T-cell (primary cell): ENCODE measurements at regions not wholly inside any gene's neighbourhood (a gene's known extent, or its start where the extent isn't known, plus 50 kb on each side); places are given as distances from the start of the nearest gene placed in this dataset.

Experiments used
- ATAC-seq, 4 experiments: fragments of 200-7000 bp in 3 of 4; fragments of 150-1000 bp in 1 of 4; cut with Tn5 transposase; replicated peaks in 1 of 4; 1 replicate in 3 of 4; 2 replicates in 1 of 4; pipeline ENCODE4 v1.10.0; 2021; ENCODE audit warnings: moderate library complexity in 3 of 4, mild to moderate bottlenecking in 2 of 4, moderate number of reproducible peaks in 1 of 4
- CTCF ChIA-PET, 2 donors: fragments of 300-600 bp; sonication (Branson Sonifier 250); formaldehyde crosslinking; loops; one replicate each; lab custom pipeline; 2022; ENCODE audit warnings: antibody characterized with exemption in 2 of 2; lab: Charles Lee
- POLR2A ChIA-PET, 2 donors: fragments of 300-600 bp; sonication (Branson Sonifier 250); formaldehyde crosslinking; loops; one replicate each; lab custom pipeline; 2022; ENCODE audit warnings: antibody characterized with exemption in 2 of 2; lab: Charles Lee
- DNase-seq, 35 experiments: peaks; one replicate each; pipeline versions ENCODE4 v3.0.0 to v3.0.0-alpha.2; 2013 to 2023
- H3K27ac ChIP-seq: one replicate; pipeline ENCODE4 v1.5.1; 2013; ENCODE audit warnings: low read length
- H3K27me3 ChIP-seq, 2 experiments: replicated peaks in 1 of 2; 1 replicate in 1 of 2; 2 replicates in 1 of 2; pipeline versions ENCODE4 v1.6.1 to v1.7.0; 2013; ENCODE audit warnings: low read length in 1 of 2, mixed read lengths in 1 of 2; ENCODE audit not compliant: control insufficient read depth in 2 of 2, insufficient read depth in 2 of 2; ENCODE audit errors: extremely low read depth in 1 of 2
- H3K36me3 ChIP-seq, 2 donors: 1 replicate in 1 of 2; 2 replicates in 1 of 2; pipeline versions ENCODE4 v1.6.1 to v1.7.0; 2013; ENCODE audit warnings: low read length in 1 of 2; ENCODE audit not compliant: control insufficient read depth in 2 of 2, insufficient read depth in 1 of 2; ENCODE audit errors: extremely low read depth in 1 of 2
- H3K4me1 ChIP-seq, 2 experiments: 1 replicate in 1 of 2; 2 replicates in 1 of 2; pipeline versions ENCODE4 v1.6.1 to v1.7.0; 2013; ENCODE audit warnings: low read length in 2 of 2, mixed read lengths in 1 of 2; ENCODE audit not compliant: insufficient read depth in 2 of 2, control insufficient read depth in 1 of 2; ENCODE audit errors: extremely low read depth in 1 of 2
- H3K4me3 ChIP-seq, 2 donors: 1 replicate in 1 of 2; 2 replicates in 1 of 2; pipeline versions ENCODE4 v1.5.1 to v1.7.0; 2013; ENCODE audit warnings: mild to moderate bottlenecking in 2 of 2, low read length in 1 of 2, moderate library complexity in 1 of 2; ENCODE audit not compliant: control insufficient read depth in 1 of 2; ENCODE audit errors: extremely low read depth in 1 of 2
- H3K9me3 ChIP-seq: 2 replicates; pipeline ENCODE4 v1.7.0; 2013
- H3K27ac Mint-ChIP-seq, 2 donors: one replicate each; pipeline ENCODE4 v1.8.0; 2020 to 2021; ENCODE audit warnings: mild to moderate bottlenecking in 2 of 2, mixed read lengths in 2 of 2
- H3K27me3 Mint-ChIP-seq, 2 donors: one replicate each; pipeline ENCODE4 v1.8.0; 2021 to 2022; ENCODE audit warnings: mixed read lengths in 2 of 2
- H3K36me3 Mint-ChIP-seq: one replicate; pipeline ENCODE4 v1.8.0; 2021; ENCODE audit warnings: mixed read lengths
- H3K4me1 Mint-ChIP-seq, 3 donors: one replicate each; pipeline ENCODE4 v1.8.0; 2020 to 2022; ENCODE audit warnings: mixed read lengths in 3 of 3, mild to moderate bottlenecking in 1 of 3
- H3K4me3 Mint-ChIP-seq, 3 donors: one replicate each; pipeline ENCODE4 v1.8.0; 2020 to 2022; ENCODE audit warnings: mild to moderate bottlenecking in 3 of 3, mixed read lengths in 3 of 3, moderate library complexity in 3 of 3
- H3K9me3 Mint-ChIP-seq, 3 donors: one replicate each; pipeline ENCODE4 v1.8.0; 2020 to 2022; ENCODE audit warnings: mixed read lengths in 3 of 3
- WGBS: methylation state at CpG from one replicate; pipeline ENCODE4 v1.1.5; 2013; ENCODE audit warnings: missing lambda C conversion rate; ENCODE audit not compliant: insufficient coverage; 5-methylcytosine and 5-hydroxymethylcytosine counted together

DNA sequence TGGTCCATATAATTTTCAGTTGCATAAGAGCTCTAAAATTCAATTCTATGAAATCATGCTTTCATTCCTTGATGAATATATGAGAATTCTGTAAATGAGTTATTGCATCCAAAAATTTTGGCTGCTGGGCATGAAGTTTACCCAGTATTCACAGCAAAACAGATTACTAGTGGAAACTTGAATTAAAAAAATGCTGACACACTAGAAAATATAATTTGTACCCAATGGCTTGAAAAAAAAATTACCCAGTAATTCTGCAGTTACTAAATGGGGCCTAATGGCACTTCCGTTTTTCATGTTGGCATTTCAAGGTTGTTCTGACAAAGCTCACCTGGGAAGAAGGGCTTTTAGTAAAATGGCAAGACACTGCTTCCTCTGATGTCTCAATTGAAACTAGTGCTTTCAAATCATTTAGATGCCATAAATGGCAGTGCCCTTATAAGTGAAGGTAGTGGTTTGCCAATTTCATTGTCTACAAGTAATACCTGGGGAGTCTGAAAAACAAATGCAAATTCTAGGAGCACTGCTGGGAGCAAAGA lies 343.6 kb downstream of the TDRD15 start:
- H3K4me1 Mint-ChIP-seq = no peaks in the 10 kb centered on the region
- ATAC-seq = no peak
- no peaks in the 10 kb centered on the region for H3K4me1 ChIP-seq
- no peaks in the 10 kb centered on the region for H3K36me3 ChIP-seq
- no peak overlapping the region for H3K27ac Mint-ChIP-seq
- H3K27ac ChIP-seq = no peak overlapping the region
- H3K27me3 Mint-ChIP-seq = no peaks in the 10 kb centered on the region
- H3K36me3 Mint-ChIP-seq = no peaks in the 10 kb centered on the region
- no peak for DNase-seq
- WGBS = 40% methylated on average over 1 of the region's 1 CpG
- no peak overlapping the region for H3K4me3 Mint-ChIP-seq
- ChIA-PET POLR2A (no interaction called here), CTCF (no interaction called here)
- H3K4me3 ChIP-seq = no peak overlapping the region
- H3K27me3 ChIP-seq = no peaks in the 10 kb centered on the region
- H3K9me3 ChIP-seq = no peaks in the 10 kb centered on the region
- peaks cover 2 to 7% (median 5%) of the 10 kb centered on the region in 3 donors for H3K9me3 Mint-ChIP-seq

GRCh38 chr2:21467910-21468309 lies 344.1 kb downstream of the TDRD15 start:
- no peaks in the 10 kb centered on the region for H3K36me3 Mint-ChIP-seq
- CTCF ChIA-PET = no interaction called here
- POLR2A ChIA-PET = no interaction called here

DNA sequence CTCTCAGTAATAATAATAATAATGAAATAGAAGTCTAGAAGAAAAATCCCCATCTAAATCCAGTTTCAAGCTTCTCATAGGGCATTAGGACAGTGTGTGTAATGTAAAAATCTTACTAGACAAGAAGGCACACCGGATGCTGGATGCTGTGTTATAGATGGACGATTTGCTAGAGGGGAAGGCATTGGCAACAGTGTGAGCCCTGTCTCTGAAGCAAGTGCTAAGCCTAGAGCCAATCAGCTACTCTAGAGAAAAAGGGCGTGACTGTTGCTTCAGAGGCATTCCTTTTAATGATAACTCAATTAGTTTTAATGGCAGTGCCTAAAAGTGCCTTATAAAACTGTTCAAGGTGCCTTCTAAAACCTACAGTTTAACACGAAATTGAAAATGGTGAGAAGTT lies 344.9 kb downstream of the TDRD15 start:
- DNase-seq (no peak), ATAC-seq (no peak)
- H3K4me1 ChIP-seq = no peaks in the 10 kb centered on the region
- Mint-ChIP-seq H3K4me3 (no peak overlapping the region), H3K36me3 (no peaks in the 10 kb centered on the region), H3K27ac (no peak overlapping the region), H3K4me1 (no peaks in the 10 kb centered on the region), H3K9me3 (peaks cover 2 to 7% (median 5%) of the 10 kb centered on the region in 3 donors), H3K27me3 (no peaks in the 10 kb centered on the region)
- H3K36me3 ChIP-seq = no peaks in the 10 kb centered on the region
- ChIA-PET CTCF (no interaction called here), POLR2A (no interaction called here)
- no peaks in the 10 kb centered on the region for H3K27me3 ChIP-seq
- 60% methylated on average over 3 of the region's 4 CpGs for WGBS
- H3K9me3 ChIP-seq = no peaks in the 10 kb centered on the region
- no peak overlapping the region for H3K27ac ChIP-seq
- H3K4me3 ChIP-seq = no peak overlapping the region

More at GRCh38 chr2:21467910-21468309, 344.1 kb downstream of the TDRD15 start:
- H3K9me3 Mint-ChIP-seq = peaks cover 2 to 7% (median 5%) of the 10 kb centered on the region in 3 donors
- Histone ChIP-seq H3K27me3 (no peaks in the 10 kb centered on the region), H3K36me3 (no peaks in the 10 kb centered on the region), H3K27ac (no peak overlapping the region), H3K9me3 (no peaks in the 10 kb centered on the region), H3K4me3 (no peak overlapping the region), H3K4me1 (no peaks in the 10 kb centered on the region)
- DNase-seq (no peak), ATAC-seq (no peak)
- no peaks in the 10 kb centered on the region for H3K4me1 Mint-ChIP-seq
- 80% methylated on average over 1 of the region's 2 CpGs for WGBS
- no peak overlapping the region for H3K4me3 Mint-ChIP-seq
- no peak overlapping the region for H3K27ac Mint-ChIP-seq
- no peaks in the 10 kb centered on the region for H3K27me3 Mint-ChIP-seq

- Mint-ChIP-seq H3K9me3 (peaks cover 2 to 7% (median 5%) of the 10 kb centered on the region in 3 donors), H3K4me1 (no peaks in the 10 kb centered on the region), H3K27ac (no peak overlapping the region), H3K4me3 (no peak overlapping the region), H3K36me3 (no peaks in the 10 kb centered on the region), H3K27me3 (no peaks in the 10 kb centered on the region)
- ATAC-seq (no peak), DNase-seq (no peak)
- H3K9me3 ChIP-seq = no peaks in the 10 kb centered on the region
- no peaks in the 10 kb centered on the region for H3K4me1 ChIP-seq
- H3K27me3 ChIP-seq = no peaks in the 10 kb centered on the region
- H3K4me3 ChIP-seq = no peak overlapping the region
- POLR2A ChIA-PET = no interaction called here
- CTCF ChIA-PET = no interaction called here
- no peak overlapping the region for H3K27ac ChIP-seq
- WGBS = no CpG with 5 or more reads among the region's 2 CpGs
- H3K36me3 ChIP-seq = no peaks in the 10 kb centered on the region
Measured at GRCh38 chr2:21469158-21469557, 345.4 kb downstream of the TDRD15 start.

DNA sequence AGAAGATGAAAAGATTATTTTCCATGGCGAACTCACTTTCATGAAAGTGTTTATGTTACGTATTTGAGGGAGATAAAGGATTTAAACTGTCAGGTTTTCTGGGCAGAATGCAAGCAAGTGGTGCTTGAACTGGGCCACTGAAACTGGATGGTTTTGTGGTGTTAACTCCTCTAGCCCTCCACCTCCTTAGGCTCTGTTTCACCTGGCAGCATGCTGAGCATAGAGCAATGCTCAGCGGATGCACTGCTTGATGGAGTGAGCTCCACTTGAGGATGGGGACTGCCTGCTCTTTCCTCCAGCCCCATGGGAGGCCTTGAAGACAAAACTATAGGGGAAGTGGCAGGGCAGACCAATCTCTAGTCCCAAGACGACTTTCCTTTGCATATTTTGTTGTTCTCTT lies 345.8 kb downstream of the TDRD15 start:
- no peak overlapping the region for H3K27ac Mint-ChIP-seq
- CTCF ChIA-PET = no interaction called here
- Histone ChIP-seq H3K27ac (no peak overlapping the region), H3K4me3 (no peak overlapping the region), H3K27me3 (no peaks in the 10 kb centered on the region), H3K4me1 (no peaks in the 10 kb centered on the region), H3K9me3 (no peaks in the 10 kb centered on the region), H3K36me3 (no peaks in the 10 kb centered on the region)
- 20% methylated on average over 2 of the region's 4 CpGs for WGBS
- H3K36me3 Mint-ChIP-seq = no peaks in the 10 kb centered on the region
- peaks cover 2 to 7% (median 5%) of the 10 kb centered on the region in 3 donors for H3K9me3 Mint-ChIP-seq
- ATAC-seq = no peak
- no peaks in the 10 kb centered on the region for H3K4me1 Mint-ChIP-seq
- no peaks in the 10 kb centered on the region for H3K27me3 Mint-ChIP-seq
- no peak overlapping the region for H3K4me3 Mint-ChIP-seq
- no peak for DNase-seq
- POLR2A ChIA-PET = no interaction called here

GRCh38 chr2:21480162-21480561 lies 356.4 kb downstream of the TDRD15 start:
- no peaks in the 10 kb centered on the region for H3K36me3 ChIP-seq
- no peak overlapping the region for H3K27ac ChIP-seq
- Mint-ChIP-seq H3K27me3 (no peaks in the 10 kb centered on the region), H3K4me1 (no peaks in the 10 kb centered on the region), H3K36me3 (no peaks in the 10 kb centered on the region), H3K9me3 (peaks cover 10 to 18% (median 17%) of the 10 kb centered on the region in 3 donors), H3K27ac (no peak overlapping the region), H3K4me3 (no peak overlapping the region)
- DNase-seq = no peak
- no peaks in the 10 kb centered on the region for H3K27me3 ChIP-seq
- H3K4me1 ChIP-seq = no peaks in the 10 kb centered on the region
- POLR2A ChIA-PET = interaction anchor here in 1 of 2 donors (0.6 kb wide), 1 partner anchor 204 kb away, joined by 3 read pairs; no protein-coding TSS in a partner anchor
- no peak for ATAC-seq
- H3K9me3 ChIP-seq = no peaks in the 10 kb centered on the region
- no peak overlapping the region for H3K4me3 ChIP-seq
- WGBS = no CpG with 5 or more reads among the region's 2 CpGs
- CTCF ChIA-PET = no interaction called here

DNA sequence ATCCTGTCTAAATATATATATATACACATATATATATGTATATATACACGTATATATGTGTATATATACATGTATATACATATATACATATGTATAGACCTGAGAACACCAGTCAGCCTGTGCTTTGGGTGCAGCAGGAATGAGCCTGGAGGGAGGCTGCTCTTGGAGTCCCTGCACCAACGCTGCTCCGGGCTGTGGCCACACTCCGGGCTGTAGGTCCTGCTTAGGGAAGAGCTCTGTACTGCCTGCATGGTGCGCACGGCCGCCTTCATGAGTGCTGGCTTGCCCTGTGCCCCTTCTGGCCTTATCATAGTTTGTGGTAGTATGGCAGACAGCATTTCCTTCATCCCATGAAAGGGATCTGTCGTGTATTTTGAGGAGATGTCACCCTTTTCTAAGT lies 360.9 kb downstream of the TDRD15 start:
- ChIA-PET CTCF (no interaction called here), POLR2A (no interaction called here)
- no peak for DNase-seq
- Histone ChIP-seq H3K4me3 (no peak overlapping the region), H3K27me3 (no peaks in the 10 kb centered on the region), H3K4me1 (no peaks in the 10 kb centered on the region), H3K36me3 (no peaks in the 10 kb centered on the region), H3K9me3 (no peaks in the 10 kb centered on the region), H3K27ac (no peak overlapping the region)
- Mint-ChIP-seq H3K36me3 (no peaks in the 10 kb centered on the region), H3K27ac (no peak overlapping the region), H3K9me3 (peaks cover 7 to 12% (median 8%) of the 10 kb centered on the region in 3 donors), H3K27me3 (no peaks in the 10 kb centered on the region), H3K4me1 (no peaks in the 10 kb centered on the region), H3K4me3 (no peak overlapping the region)
- no peak for ATAC-seq
- 85% methylated on average over 3 of the region's 8 CpGs for WGBS
